SHP77 treated with DMSO at 0.1 percent for 48 hours (cell line): ENCODE measurements at regions not wholly inside any gene's neighbourhood (a gene's known extent, or its start where the extent isn't known, plus 50 kb on each side); places are given as distances from the start of the nearest gene placed in this dataset.

Experiments
- DNase-seq: peaks from one replicate; lab custom pipeline; 2025; lab: John Stamatoyannopoulos, UW

GRCh38 chr12:77352946-77353345, 287.6 kb upstream of the E2F7 start:
- no peak for DNase-seq

- no peak for DNase-seq
These were observed 286.5 kb upstream of the E2F7 start for GRCh38 chr12:77351860-77352259.

GRCh38 chr12:77349689-77350370, 284.5 kb upstream of the E2F7 start:
- DNase-seq = no peak

- DNase-seq = no peak
These were observed 281.6 kb upstream of the E2F7 start for GRCh38 chr12:77347017-77347416.

- DNase-seq = no peak
These were observed 280.0 kb upstream of the E2F7 start for GRCh38 chr12:77345336-77345735.

- no peak for DNase-seq
These were observed 279.3 kb upstream of the E2F7 start for GRCh38 chr12:77344651-77345050.

GRCh38 chr12:77343291-77343690, 277.9 kb upstream of the E2F7 start:
- DNase-seq = no peak

- no peak for DNase-seq
These were observed 276.9 kb upstream of the E2F7 start for GRCh38 chr12:77342253-77342652.

- no peak for DNase-seq
These were observed 274.2 kb upstream of the E2F7 start for GRCh38 chr12:77339610-77340009.

- DNase-seq = no peak
These were observed 272.0 kb upstream of the E2F7 start for GRCh38 chr12:77337362-77337761.

GRCh38 chr12:77334806-77335205, 269.4 kb upstream of the E2F7 start:
- no peak for DNase-seq

GRCh38 chr12:77328326-77328725, 263.0 kb upstream of the E2F7 start:
- DNase-seq = no peak

GRCh38 chr12:77325511-77326236, 260.3 kb upstream of the E2F7 start:
- DNase-seq = no peak

- no peak for DNase-seq
These were observed 259.5 kb upstream of the E2F7 start for GRCh38 chr12:77324763-77325468.

- no peak for DNase-seq
These were observed 259.0 kb upstream of the E2F7 start for GRCh38 chr12:77324416-77324762.

GRCh38 chr12:77323788-77324415, 258.5 kb upstream of the E2F7 start:
- no peak for DNase-seq

- DNase-seq = no peak
These were observed 253.8 kb upstream of the E2F7 start for GRCh38 chr12:77319166-77319565.

GRCh38 chr12:77315407-77315806, 250.0 kb upstream of the E2F7 start:
- DNase-seq = no peak

- DNase-seq = no peak
These were observed 249.1 kb upstream of the E2F7 start for GRCh38 chr12:77314378-77315052.

GRCh38 chr12:77308056-77308455, 242.7 kb upstream of the E2F7 start:
- no peak for DNase-seq

GRCh38 chr12:77300811-77301210, 235.4 kb upstream of the E2F7 start:
- DNase-seq = no peak
